Keratinocyte (primary cell): ENCODE measurements at regions not wholly inside any gene's neighbourhood (a gene's known extent, or its start where the extent isn't known, plus 50 kb on each side); places are given as distances from the start of the nearest gene placed in this dataset.

Source experiments
- DNase-seq: peaks from one replicate; pipeline ENCODE4 v3.0.0-alpha.2; 2011; ENCODE audit warnings: low read depth, missing footprints, low spot score
- FAIRE-seq: peaks from 2 replicates; lab custom pipeline; 2011; peaks lifted over from hg19 to GRCh38; lab: Jason Lieb, UNC
- H2AFZ ChIP-seq: 2 replicates; pipeline ENCODE4 v1.6.0; 2012; ENCODE audit warnings: low read length, control low read depth, inconsistent platforms; ENCODE audit not compliant: control insufficient read depth
- H3K27ac ChIP-seq: 2 replicates; pipeline ENCODE4 v1.5.1; 2011; ENCODE audit warnings: low read length; ENCODE audit not compliant: control insufficient read depth, insufficient read depth
- H3K27me3 ChIP-seq: 3 replicates; pipeline ENCODE4 v1.6.0; 2011; ENCODE audit warnings: low read length; ENCODE audit not compliant: control insufficient read depth, insufficient read depth; ENCODE audit errors: extremely low read depth
- H3K36me3 ChIP-seq, 2 experiments: 2 replicates in 1 of 2; 3 replicates in 1 of 2; pipeline ENCODE4 v1.5.1; 2011; ENCODE audit warnings: low read length in 2 of 2, mild to moderate bottlenecking in 1 of 2; ENCODE audit not compliant: control insufficient read depth in 2 of 2, insufficient read depth in 2 of 2; ENCODE audit errors: extremely low read depth in 1 of 2
- H3K4me1 ChIP-seq: 3 replicates; pipeline ENCODE4 v1.5.1; 2011; ENCODE audit warnings: low read length; ENCODE audit not compliant: control insufficient read depth, insufficient read depth; ENCODE audit errors: extremely low read depth
- H3K4me2 ChIP-seq: 3 replicates; pipeline ENCODE4 v1.6.0; 2011; ENCODE audit warnings: low read depth, low read length; ENCODE audit not compliant: control insufficient read depth, insufficient read depth; ENCODE audit errors: extremely low read depth
- H3K4me3 ChIP-seq, 3 experiments: fragments of 200-600 bp in 1 of 3; sonication (generic) in 1 of 3; 2 replicates in 2 of 3; 3 replicates in 1 of 3; pipeline ENCODE4 v1.5.1; 2011 to 2016; ENCODE audit warnings: low read length in 3 of 3, mild to moderate bottlenecking in 3 of 3, control low read depth in 2 of 3, inconsistent platforms in 1 of 3, low read depth in 1 of 3, mixed read lengths in 1 of 3, mixed run types in 1 of 3, moderate library complexity in 1 of 3; ENCODE audit not compliant: control insufficient read depth in 2 of 3, insufficient read depth in 2 of 3; ENCODE audit errors: extremely low read depth in 1 of 3
- H3K79me2 ChIP-seq: 2 replicates; pipeline ENCODE4 v1.6.0; 2012; ENCODE audit warnings: low read length; ENCODE audit not compliant: control insufficient read depth, insufficient read depth
- H3K9ac ChIP-seq: 3 replicates; pipeline ENCODE4 v1.6.0; 2011; ENCODE audit warnings: low read length; ENCODE audit not compliant: control insufficient read depth, insufficient read depth; ENCODE audit errors: extremely low read depth
- H3K9me1 ChIP-seq: 3 replicates; pipeline ENCODE4 v1.6.0; 2011; ENCODE audit warnings: low read length; ENCODE audit not compliant: control insufficient read depth, insufficient read depth; ENCODE audit errors: extremely low read depth
- H3K9me3 ChIP-seq: 2 replicates; pipeline ENCODE4 v1.5.1; 2012; ENCODE audit warnings: low read depth, low read length; ENCODE audit not compliant: control insufficient read depth
- H4K20me1 ChIP-seq: 3 replicates; pipeline ENCODE4 v1.6.0; 2011; ENCODE audit warnings: low read length; ENCODE audit not compliant: control insufficient read depth, insufficient read depth; ENCODE audit errors: extremely low read depth
- EZH2 ChIP-seq: IDR thresholded peaks from one replicate; pipeline ENCODE4 v1.6.1; 2012; ENCODE audit warnings: inconsistent platforms, mild to moderate bottlenecking, low read length, moderate library complexity
- dilution Hi-C: fragments of 300-500 bp; cut with MboI; formaldehyde crosslinking; loops from one replicate; pipeline ENCODE4 v1.7.0; 2020; ENCODE audit warnings: low sequenced_read_pairs; ENCODE audit not compliant: extremely low pct_ligation_motif_present
- TF ChIP-seq, protein P1 (sequence below), 3 experiments: IDR thresholded peaks in 1 of 3; conservative IDR thresholded peaks in 1 of 3; optimal IDR thresholded peaks in 1 of 3; 2 replicates in 2 of 3; 3 replicates in 1 of 3; pipeline versions ENCODE3 to v1.5.1; 2011; ENCODE audit warnings: low read length in 3 of 3, mild to moderate bottlenecking in 3 of 3, moderate library complexity in 2 of 3, control low read depth in 1 of 3, inconsistent platforms in 1 of 3; ENCODE audit not compliant: insufficient read depth in 2 of 3; ENCODE audit errors: extremely low read depth in 1 of 3

- dilution Hi-C loops, result no loop called here
- FAIRE-seq (no peak), DNase-seq (no peak)
- no peak overlapping the region for H3K4me2 ChIP-seq
- no peak overlapping the region for H3K4me3 ChIP-seq
- no peak overlapping the region for H3K9ac ChIP-seq
- no peak overlapping the region for H2AFZ ChIP-seq
- peaks cover 12% of the 10 kb centered on the region for H3K4me1 ChIP-seq
- TF ChIP-seq EZH2, result no peak
- H3K9me3 ChIP-seq, result no peaks in the 10 kb centered on the region
- no peaks in the 10 kb centered on the region for H3K36me3 ChIP-seq
- H3K27ac ChIP-seq, result no peak overlapping the region
- H3K27me3 ChIP-seq, result no peaks in the 10 kb centered on the region
- no peaks in the 10 kb centered on the region for H4K20me1 ChIP-seq
- H3K79me2 ChIP-seq, result no peaks in the 10 kb centered on the region
- H3K9me1 ChIP-seq, result no peaks in the 10 kb centered on the region
Measured at GRCh38 chr4:100076753-100077152, 113.5 kb downstream of the DDIT4L start.

DNA sequence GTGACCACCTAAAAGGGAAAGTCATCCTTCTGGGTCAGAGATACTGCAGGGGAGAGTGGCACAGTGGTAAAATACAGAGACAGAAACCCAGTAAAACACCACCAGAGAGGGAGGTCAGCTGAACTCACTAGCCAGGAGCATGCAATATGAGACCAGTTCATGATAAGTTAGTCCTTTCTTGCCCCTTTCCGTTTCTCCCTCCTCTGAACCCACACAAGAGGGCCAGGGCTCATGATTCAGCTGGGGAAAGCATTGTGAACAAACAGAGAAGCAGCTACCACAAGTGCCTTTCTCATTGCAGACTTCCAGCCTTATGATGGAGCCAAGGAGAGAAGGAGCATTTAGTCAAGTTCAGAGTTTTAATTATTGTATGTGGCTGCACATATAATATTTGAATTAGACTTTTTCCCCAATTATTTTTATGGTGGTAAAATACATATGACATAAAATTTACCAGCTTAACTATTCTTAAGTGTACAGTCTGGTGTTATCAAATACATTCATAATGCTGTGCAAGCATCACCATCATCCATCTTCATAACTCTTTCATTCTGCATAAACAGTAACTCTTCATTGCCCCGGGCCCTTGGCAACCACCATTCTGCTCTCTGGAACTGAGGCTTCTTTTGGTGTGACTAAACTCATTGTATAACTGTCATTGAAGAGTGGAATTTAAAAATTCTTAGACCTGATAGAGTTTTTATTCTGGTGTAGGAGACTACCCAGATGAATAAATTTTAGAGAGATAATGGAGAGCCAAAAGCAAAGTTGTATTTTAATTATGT lies 114.6 kb downstream of the DDIT4L start:
- no peaks in the 10 kb centered on the region for H3K27me3 ChIP-seq
- H3K27ac ChIP-seq, result no peak overlapping the region
- no peaks in the 10 kb centered on the region for H3K9me3 ChIP-seq
- no peaks in the 10 kb centered on the region for H3K36me3 ChIP-seq
- DNase-seq (no peak), FAIRE-seq (no peak)
- no peak overlapping the region for H3K4me3 ChIP-seq
- no peak overlapping the region for H2AFZ ChIP-seq
- H3K4me2 ChIP-seq, result no peak overlapping the region
- no peaks in the 10 kb centered on the region for H3K79me2 ChIP-seq
- H4K20me1 ChIP-seq, result no peaks in the 10 kb centered on the region
- H3K9ac ChIP-seq, result no peak overlapping the region
- H3K9me1 ChIP-seq, result no peaks in the 10 kb centered on the region
- dilution Hi-C loops, result no loop called here
- H3K4me1 ChIP-seq, result peaks cover 7% of the 10 kb centered on the region
- TF ChIP-seq, protein P1, sequence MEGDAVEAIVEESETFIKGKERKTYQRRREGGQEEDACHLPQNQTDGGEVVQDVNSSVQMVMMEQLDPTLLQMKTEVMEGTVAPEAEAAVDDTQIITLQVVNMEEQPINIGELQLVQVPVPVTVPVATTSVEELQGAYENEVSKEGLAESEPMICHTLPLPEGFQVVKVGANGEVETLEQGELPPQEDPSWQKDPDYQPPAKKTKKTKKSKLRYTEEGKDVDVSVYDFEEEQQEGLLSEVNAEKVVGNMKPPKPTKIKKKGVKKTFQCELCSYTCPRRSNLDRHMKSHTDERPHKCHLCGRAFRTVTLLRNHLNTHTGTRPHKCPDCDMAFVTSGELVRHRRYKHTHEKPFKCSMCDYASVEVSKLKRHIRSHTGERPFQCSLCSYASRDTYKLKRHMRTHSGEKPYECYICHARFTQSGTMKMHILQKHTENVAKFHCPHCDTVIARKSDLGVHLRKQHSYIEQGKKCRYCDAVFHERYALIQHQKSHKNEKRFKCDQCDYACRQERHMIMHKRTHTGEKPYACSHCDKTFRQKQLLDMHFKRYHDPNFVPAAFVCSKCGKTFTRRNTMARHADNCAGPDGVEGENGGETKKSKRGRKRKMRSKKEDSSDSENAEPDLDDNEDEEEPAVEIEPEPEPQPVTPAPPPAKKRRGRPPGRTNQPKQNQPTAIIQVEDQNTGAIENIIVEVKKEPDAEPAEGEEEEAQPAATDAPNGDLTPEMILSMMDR (optimal IDR thresholded peaks at IDR 0.05 in 1 of 3, IDR thresholded peaks at IDR 0.05 in 1 of 3, conservative IDR thresholded peaks at IDR 0.05 in 1 of 3; ENCODE audit: extremely low read depth in 1 of 3, insufficient read depth in 2 of 3, low read length in 3 of 3), result no peak
- TF ChIP-seq EZH2, result no peak

DNA sequence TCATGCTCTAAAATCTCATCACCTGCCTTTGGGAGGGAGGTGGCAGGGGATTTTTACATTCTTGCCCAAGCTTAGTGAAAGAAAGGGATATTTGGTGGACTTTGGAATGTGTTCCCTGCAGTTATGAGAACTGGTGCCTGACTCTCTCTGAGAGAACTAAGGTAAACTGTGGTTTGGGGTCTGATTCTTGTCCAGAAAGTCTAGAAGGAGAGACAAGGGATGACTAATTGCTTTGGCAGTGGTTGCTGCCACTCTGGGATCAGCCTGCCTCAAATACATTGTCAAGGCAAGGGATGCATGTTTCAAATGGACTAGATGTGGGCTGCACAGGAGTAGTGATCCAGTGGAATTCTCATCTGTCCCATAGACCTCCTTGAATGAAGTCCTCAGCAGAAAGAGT lies 115.2 kb downstream of the DDIT4L start:
- no peak overlapping the region for H3K4me2 ChIP-seq
- FAIRE-seq, result peak; percentile 69

More for the DNA sequence above, 115.2 kb downstream of the DDIT4L start:
- no peak for TF ChIP-seq EZH2
- TF ChIP-seq, protein P1 (optimal IDR thresholded peaks at IDR 0.05 in 1 of 3, IDR thresholded peaks at IDR 0.05 in 1 of 3, conservative IDR thresholded peaks at IDR 0.05 in 1 of 3; ENCODE audit: extremely low read depth in 1 of 3, insufficient read depth in 2 of 3, low read length in 3 of 3), result no peak
- Histone ChIP-seq H4K20me1 (no peaks in the 10 kb centered on the region), H3K27ac (no peak overlapping the region), H3K27me3 (no peaks in the 10 kb centered on the region), H2AFZ (no peak overlapping the region), H3K4me3 (no peak overlapping the region), H3K9me3 (no peaks in the 10 kb centered on the region), H3K9ac (no peak overlapping the region), H3K36me3 (no peaks in the 10 kb centered on the region), H3K9me1 (no peaks in the 10 kb centered on the region), H3K79me2 (no peaks in the 10 kb centered on the region), H3K4me1 (peaks cover 7% of the 10 kb centered on the region)
- dilution Hi-C loops, result no loop called here
- DNase-seq, result no peak
